NT2/D1 (cell line): ENCODE measurements at regions not wholly inside any gene's neighbourhood (a gene's known extent, or its start where the extent isn't known, plus 50 kb on each side); places are given as distances from the start of the nearest gene placed in this dataset.

ENCODE experiments used
- SUZ12 ChIP-seq: IDR thresholded peaks from 2 replicates; pipeline ENCODE4 v1.6.1; 2011; ENCODE audit not compliant: insufficient read length, insufficient read depth; ENCODE audit errors: extremely low read depth
- YY1 ChIP-seq: IDR thresholded peaks from 2 replicates; pipeline ENCODE4 v1.6.1; 2011; ENCODE audit not compliant: insufficient read length, insufficient read depth

DNA sequence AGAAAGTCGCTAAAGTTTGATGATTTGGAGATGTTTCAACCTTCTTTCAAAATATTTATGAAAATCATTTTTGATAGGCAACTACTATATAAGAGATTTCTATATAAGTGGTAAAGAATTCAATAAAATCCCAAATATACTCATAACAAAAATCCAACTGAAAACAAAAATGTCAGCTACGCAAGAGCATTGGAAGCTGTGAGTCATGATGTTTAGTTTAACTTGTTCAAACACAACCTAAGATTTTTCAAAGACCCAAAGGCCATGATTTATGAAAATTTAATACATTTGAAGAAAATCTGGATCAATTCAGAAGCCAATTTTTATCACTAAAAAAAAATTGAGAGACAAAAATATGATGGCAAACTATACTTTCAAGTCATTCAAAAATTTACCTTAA is 226.6 kb downstream of the MZT1 start:
- TF ChIP-seq YY1 (no peak), SUZ12 (no peak)
